Activated CD8-positive, alpha-beta T cell treated with anti-CD3 and anti-CD28 coated beads for 36 hours (primary cell): ENCODE measurements at regions not wholly inside any gene's neighbourhood (a gene's known extent, or its start where the extent isn't known, plus 50 kb on each side); places are given as distances from the start of the nearest gene placed in this dataset.

Experiments
- ATAC-seq: fragments of 200-7000 bp; cut with Tn5 transposase; one replicate; pipeline ENCODE4 v1.10.0; 2021; ENCODE audit warnings: mild to moderate bottlenecking, moderate library complexity
- CTCF ChIA-PET: fragments of 350-600 bp; sonication (Branson Sonifier 250); formaldehyde crosslinking; loops from one replicate; lab custom pipeline; 2021; ENCODE audit warnings: antibody characterized with exemption; lab: Charles Lee
- POLR2A ChIA-PET: fragments of 350-600 bp; sonication (Branson Sonifier 250); formaldehyde crosslinking; loops from one replicate; lab custom pipeline; 2021; ENCODE audit warnings: antibody characterized with exemption; lab: Charles Lee
- DNase-seq: peaks from one replicate; pipeline ENCODE4 v3.0.0-alpha.2; 2020
- H3K27ac Mint-ChIP-seq: one replicate; pipeline ENCODE4 v1.8.0; 2021; ENCODE audit warnings: mild to moderate bottlenecking, mixed read lengths
- H3K27me3 Mint-ChIP-seq: one replicate; pipeline ENCODE4 v1.8.0; 2021; ENCODE audit warnings: mixed read lengths
- H3K36me3 Mint-ChIP-seq: one replicate; pipeline ENCODE4 v1.8.0; 2021; ENCODE audit warnings: low read depth, mixed read lengths
- H3K4me1 Mint-ChIP-seq: one replicate; pipeline ENCODE4 v1.8.0; 2021; ENCODE audit warnings: low read depth, mixed read lengths
- H3K4me3 Mint-ChIP-seq: one replicate; pipeline ENCODE4 v1.8.0; 2021; ENCODE audit warnings: mild to moderate bottlenecking, moderate library complexity, mixed read lengths
- H3K9me3 Mint-ChIP-seq: one replicate; pipeline ENCODE4 v1.8.0; 2021; ENCODE audit warnings: mixed read lengths
- CTCF ChIP-seq: fragments of 200-600 bp; IDR thresholded peaks from one replicate; pipeline ENCODE4 v1.8.0; 2022; ENCODE audit warnings: antibody characterized with exemption, mild to moderate bottlenecking
- intact Hi-C: fragments of 100-400 bp; cut with micrococcal nuclease; formaldehyde crosslinking; loops from one replicate; pipeline ENCODE4 v1.10.0; 2022

DNA sequence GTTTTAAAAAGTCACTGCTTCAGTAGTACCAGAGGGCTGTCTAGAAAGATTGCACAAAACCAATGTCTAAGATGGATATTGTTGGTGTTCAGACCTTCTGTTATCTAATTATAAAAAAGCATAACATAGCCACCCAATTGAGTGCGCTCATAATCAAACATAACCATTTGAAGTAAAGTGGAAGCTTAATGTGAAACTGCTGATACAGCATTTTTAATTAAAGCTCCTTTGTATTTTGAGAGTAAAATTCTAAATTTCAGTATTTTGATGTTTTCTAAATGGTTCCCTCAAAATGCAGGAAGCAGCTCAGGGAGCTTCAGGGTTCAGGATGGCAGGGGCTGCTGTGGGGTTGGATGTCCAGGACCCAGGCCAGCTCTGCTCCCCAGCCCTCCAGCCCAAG is 291.8 kb upstream of the ZFP64 start:
- H3K4me1 Mint-ChIP-seq, result no peaks in the 10 kb centered on the region
- intact Hi-C loops, result no loop called here
- no peak overlapping the region for H3K4me3 Mint-ChIP-seq
- CTCF ChIA-PET, result interaction anchor here (1.0 kb wide), 1 partner anchor 10 kb away, joined by 3 read pairs; no protein-coding TSS in a partner anchor
- no peak overlapping the region for H3K27ac Mint-ChIP-seq
- no peaks in the 10 kb centered on the region for H3K9me3 Mint-ChIP-seq
- DNase-seq (no peak), ATAC-seq (no peak)
- H3K36me3 Mint-ChIP-seq, result no peaks in the 10 kb centered on the region
- H3K27me3 Mint-ChIP-seq, result no peaks in the 10 kb centered on the region
- POLR2A ChIA-PET, result interaction anchor here (0.6 kb wide), 1 partner anchor 119 kb away, joined by 5 read pairs; no protein-coding TSS in a partner anchor
- no peak for TF ChIP-seq CTCF

GRCh38 chr20:52482044-52482443 is 290.5 kb upstream of the ZFP64 start:
- no peak overlapping the region for H3K4me3 Mint-ChIP-seq
- CTCF ChIA-PET, result no interaction called here
- POLR2A ChIA-PET, result no interaction called here
- ATAC-seq (no peak), DNase-seq (no peak)
- H3K27me3 Mint-ChIP-seq, result no peaks in the 10 kb centered on the region
- TF ChIP-seq CTCF, result no peak
- intact Hi-C loops, result no loop called here
- H3K9me3 Mint-ChIP-seq, result no peaks in the 10 kb centered on the region
- no peaks in the 10 kb centered on the region for H3K36me3 Mint-ChIP-seq
- no peak overlapping the region for H3K27ac Mint-ChIP-seq
- no peaks in the 10 kb centered on the region for H3K4me1 Mint-ChIP-seq

- no peaks in the 10 kb centered on the region for H3K4me1 Mint-ChIP-seq
- no peak for DNase-seq
- TF ChIP-seq CTCF, result no peak
- POLR2A ChIA-PET, result no interaction called here
- no peaks in the 10 kb centered on the region for H3K27me3 Mint-ChIP-seq
- H3K4me3 Mint-ChIP-seq, result no peak overlapping the region
- intact Hi-C loops, result no loop called here
- no peak for ATAC-seq
- H3K27ac Mint-ChIP-seq, result no peak overlapping the region
- CTCF ChIA-PET, result no interaction called here
- H3K9me3 Mint-ChIP-seq, result no peaks in the 10 kb centered on the region
- no peaks in the 10 kb centered on the region for H3K36me3 Mint-ChIP-seq
Observed at GRCh38 chr20:52481443-52481842, 289.9 kb upstream of the ZFP64 start.

DNA sequence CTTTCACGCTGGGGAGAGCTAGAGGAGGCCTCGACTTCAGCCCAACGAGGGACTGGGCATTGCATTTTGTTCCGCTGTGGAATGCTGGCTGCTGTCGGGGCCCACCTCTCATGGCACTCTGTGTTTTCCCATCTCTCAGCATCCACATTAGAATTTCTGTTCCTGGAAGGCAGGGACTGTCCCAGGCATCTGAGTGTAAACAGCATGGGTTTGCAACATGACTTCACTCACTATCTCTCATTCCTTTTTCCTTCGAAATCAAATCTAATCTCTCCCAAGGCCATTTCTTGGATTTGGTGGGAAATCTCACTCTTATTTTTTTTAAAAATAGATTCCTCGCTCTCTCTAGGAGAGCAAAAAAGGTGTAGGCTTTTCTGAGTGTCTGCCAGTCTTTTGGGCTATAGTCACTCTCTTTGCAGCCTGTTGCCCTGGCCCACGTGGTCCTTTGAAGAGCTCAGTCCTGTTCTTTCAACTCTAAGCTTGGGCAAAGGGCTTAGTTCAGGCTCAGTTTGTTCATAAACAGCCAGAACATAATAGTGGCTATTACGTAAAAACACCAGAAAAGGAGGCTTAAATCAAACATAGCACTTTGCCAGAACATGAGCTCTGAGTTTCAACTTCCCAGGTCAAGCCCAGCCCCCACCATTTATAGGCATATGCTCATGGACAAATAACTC is 284.6 kb upstream of the ZFP64 start:
- ChIA-PET POLR2A (no interaction called here), CTCF (no interaction called here)
- intact Hi-C loops, result no loop called here

More for the DNA sequence above, 284.6 kb upstream of the ZFP64 start:
- Mint-ChIP-seq H3K27me3 (no peaks in the 10 kb centered on the region), H3K27ac (no peak overlapping the region), H3K4me1 (no peaks in the 10 kb centered on the region), H3K36me3 (no peaks in the 10 kb centered on the region), H3K4me3 (no peak overlapping the region), H3K9me3 (no peaks in the 10 kb centered on the region)
- DNase-seq (no peak), ATAC-seq (no peak)
- TF ChIP-seq CTCF, result no peak
